GM18951 (cell line): ENCODE measurements at regions not wholly inside any gene's neighbourhood (a gene's known extent, or its start where the extent isn't known, plus 50 kb on each side); places are given as distances from the start of the nearest gene placed in this dataset.
"Not testable (repeated sequence)": the region's sequence is repeated elsewhere in the genome, so short reads cannot be mapped to it uniquely, and the experiment has no call there.

Experiments
- POLR2A ChIP-seq: IDR thresholded peaks from 4 replicates; pipeline ENCODE4 v1.6.1; 2011; ENCODE audit warnings: mild to moderate bottlenecking; ENCODE audit not compliant: insufficient read length, insufficient read depth; ENCODE audit errors: extremely low read depth
- in situ Hi-C: fragments of 300-500 bp; cut with MboI; formaldehyde crosslinking; loops from one replicate; pipeline ENCODE4 v1.12.0; 2022; ENCODE audit warnings: low sequenced_read_pairs, mixed read lengths, inconsistent platforms; ENCODE audit not compliant: unreplicated experiment

GRCh38 chr12:58424735-58425392, 483.5 kb downstream of the ATP23 start:
- TF ChIP-seq POLR2A = no peak

GRCh38 chr12:58425481-58426392, 484.4 kb downstream of the ATP23 start:
- no peak for TF ChIP-seq POLR2A
- in situ Hi-C loops = no loop called here

More at GRCh38 chr12:58424735-58425392, 483.5 kb downstream of the ATP23 start:
- in situ Hi-C loops = no loop called here

- in situ Hi-C loops = not testable (repeated sequence)
Measured at GRCh38 chr12:58426437-58426836, 485.1 kb downstream of the ATP23 start.

- in situ Hi-C loops = no loop called here
- no peak for TF ChIP-seq POLR2A
Measured at GRCh38 chr12:58433959-58434358, 486.3 kb downstream of the LRIG3 start.

- TF ChIP-seq POLR2A = no peak
- in situ Hi-C loops = no loop called here
Measured at GRCh38 chr12:58434726-58435125, 485.6 kb downstream of the LRIG3 start.

GRCh38 chr12:58435647-58436046, 484.7 kb downstream of the LRIG3 start:
- in situ Hi-C loops = no loop called here
- TF ChIP-seq POLR2A = no peak

GRCh38 chr12:58441483-58441882, 478.8 kb downstream of the LRIG3 start:
- in situ Hi-C loops = no loop called here
- no peak for TF ChIP-seq POLR2A

GRCh38 chr12:58443273-58443980, 476.9 kb downstream of the LRIG3 start:
- in situ Hi-C loops = no loop called here
- no peak for TF ChIP-seq POLR2A

- in situ Hi-C loops = no loop called here
- TF ChIP-seq POLR2A = no peak
Measured at GRCh38 chr12:58443981-58444371, 476.3 kb downstream of the LRIG3 start.

- in situ Hi-C loops = no loop called here
- TF ChIP-seq POLR2A = no peak
Measured at GRCh38 chr12:58450868-58451482, 469.3 kb downstream of the LRIG3 start.

GRCh38 chr12:58452546-58452945, 467.8 kb downstream of the LRIG3 start:
- no peak for TF ChIP-seq POLR2A
- in situ Hi-C loops = no loop called here

GRCh38 chr12:58453306-58453705, 467.0 kb downstream of the LRIG3 start:
- in situ Hi-C loops = no loop called here
- no peak for TF ChIP-seq POLR2A

GRCh38 chr12:58455136-58455535, 465.2 kb downstream of the LRIG3 start:
- in situ Hi-C loops = no loop called here

GRCh38 chr12:58458102-58458501, 462.2 kb downstream of the LRIG3 start:
- no peak for TF ChIP-seq POLR2A
- in situ Hi-C loops = no loop called here

More at GRCh38 chr12:58455136-58455535, 465.2 kb downstream of the LRIG3 start:
- TF ChIP-seq POLR2A = no peak
